SK-N-SH (cell line): ENCODE measurements at regions not wholly inside any gene's neighbourhood (a gene's known extent, or its start where the extent isn't known, plus 50 kb on each side); places are given as distances from the start of the nearest gene placed in this dataset.

Experiments
- CTCF ChIA-PET: fragments of 300-600, 350-600 bp; formaldehyde crosslinking; extraction: SDS; loops from one replicate; lab custom pipeline; 2021; lab: Yijun Ruan, JAX
- POLR2A ChIA-PET: fragments of 350-600 bp; sonication (Branson Sonifier 250); formaldehyde crosslinking; extraction: SDS; loops from one replicate; lab custom pipeline; 2020; ENCODE audit warnings: antibody characterized with exemption, inconsistent platforms; lab: Yijun Ruan, JAX
- DNase-seq: peaks from one replicate; pipeline ENCODE4 v3.0.0; 2012
- H2AFZ ChIP-seq: fragments of 200-600 bp; sonication (generic); 2 replicates; pipeline ENCODE4 v1.8.1; 2016; ENCODE audit warnings: antibody characterized with exemption, mild to moderate bottlenecking, low read depth
- H3F3A ChIP-seq: fragments of 200-600 bp; sonication (generic); replicated peaks from 2 replicates; pipeline ENCODE3; 2016; ENCODE audit warnings: antibody characterized with exemption, mild to moderate bottlenecking; ENCODE audit not compliant: insufficient read depth
- H3K27ac ChIP-seq, 2 experiments: fragments of 200-500 bp in 1 of 2; fragments of 200-600 bp in 1 of 2; sonication (Bioruptor generic) in 1 of 2; sonication (generic), shearing (Covaris generic) in 1 of 2; 2 replicates each; pipeline versions ENCODE4 v1.5.1 to v1.6.1; 2014 to 2016; ENCODE audit warnings: low read depth in 2 of 2, inconsistent platforms in 1 of 2, low read length in 1 of 2, mild to moderate bottlenecking in 1 of 2, mixed read lengths in 1 of 2
- H3K27me3 ChIP-seq: fragments of 200-600 bp; sonication (generic), shearing (Covaris generic); 2 replicates; pipeline ENCODE4 v1.6.1; 2016; ENCODE audit warnings: mixed run types; ENCODE audit not compliant: insufficient read depth
- H3K36me3 ChIP-seq, 2 experiments: fragments of 200-500 bp in 1 of 2; fragments of 200-600 bp in 1 of 2; sonication (Bioruptor generic) in 1 of 2; sonication (generic) in 1 of 2; replicated peaks in 1 of 2; 2 replicates each; pipeline versions ENCODE3 to v1.5.1; 2014 to 2016; ENCODE audit warnings: low read length in 1 of 2, mild to moderate bottlenecking in 1 of 2; ENCODE audit not compliant: insufficient read depth in 2 of 2, control insufficient read depth in 1 of 2
- H3K4me1 ChIP-seq, 2 experiments: fragments of 200-500 bp in 1 of 2; fragments of 200-600 bp in 1 of 2; sonication (Bioruptor generic) in 1 of 2; sonication (generic), shearing (Covaris generic) in 1 of 2; 2 replicates each; pipeline versions ENCODE4 v1.5.1 to v1.6.1; 2014 to 2016; ENCODE audit warnings: low read depth in 1 of 2, low read length in 1 of 2, mixed run types in 1 of 2; ENCODE audit not compliant: insufficient read depth in 2 of 2, control insufficient read depth in 1 of 2
- H3K4me2 ChIP-seq: fragments of 200-600 bp; sonication (generic), shearing (Covaris generic); 2 replicates; pipeline ENCODE4 v1.6.1; 2017; ENCODE audit warnings: mixed run types
- H3K4me3 ChIP-seq, 2 experiments: fragments of 200-500 bp in 1 of 2; fragments of 200-600 bp in 1 of 2; sonication (Bioruptor generic) in 1 of 2; sonication (generic), shearing (Covaris generic) in 1 of 2; 2 replicates each; pipeline versions ENCODE4 v1.5.1 to v1.8.1; 2014 to 2016; ENCODE audit warnings: low read depth in 2 of 2, inconsistent platforms in 1 of 2, low read length in 1 of 2, mild to moderate bottlenecking in 1 of 2, mixed read lengths in 1 of 2, moderate library complexity in 1 of 2
- H3K79me2 ChIP-seq: fragments of 200-600 bp; sonication (generic); 2 replicates; pipeline ENCODE4 v1.8.1; 2017; ENCODE audit warnings: mild to moderate bottlenecking; ENCODE audit not compliant: insufficient read depth
- H3K9ac ChIP-seq: fragments of 200-600 bp; sonication (generic); 2 replicates; pipeline ENCODE4 v1.6.1; 2017; ENCODE audit warnings: mixed run types
- H3K9me2 ChIP-seq: fragments of 200-600 bp; sonication (generic); 2 replicates; pipeline ENCODE4 v1.6.1; 2017; ENCODE audit warnings: mixed run types
- H3K9me3 ChIP-seq: fragments of 200-600 bp; sonication (generic); 2 replicates; pipeline ENCODE4 v1.6.1; 2017; ENCODE audit warnings: mixed run types, mild to moderate bottlenecking, moderate library complexity
- H4K20me1 ChIP-seq: fragments of 200-600 bp; sonication (generic); 2 replicates; pipeline ENCODE4 v1.6.1; 2017; ENCODE audit warnings: mild to moderate bottlenecking, mixed run types; ENCODE audit not compliant: insufficient read depth
- CHD2 ChIP-seq: fragments of 150-350 bp; IDR thresholded peaks from 2 replicates; pipeline ENCODE4 v1.6.1; 2018; ENCODE audit warnings: low read length; ENCODE audit not compliant: partially characterized antibody
- EP300 ChIP-seq, 2 experiments: IDR thresholded peaks; 2 replicates each; pipeline versions ENCODE4 v1.4.0 to v1.6.1; 2012; ENCODE audit warnings: borderline replicate concordance in 1 of 2, low read depth in 1 of 2, low read length in 1 of 2
- EZH2phosphoT487 ChIP-seq: fragments of 200-600 bp; sonication (generic); IDR thresholded peaks from 2 replicates; pipeline ENCODE4 v1.6.1; 2017; ENCODE audit warnings: low read depth, mixed run types, mild to moderate bottlenecking, antibody characterized with exemption, moderate library complexity, borderline replicate concordance
- FOSL2 ChIP-seq: IDR thresholded peaks from 2 replicates; pipeline ENCODE4 v1.4.0; 2012; ENCODE audit warnings: low read depth, mild to moderate bottlenecking, moderate library complexity, borderline replicate concordance
- FOXJ3 ChIP-seq: sonication (generic); formaldehyde crosslinking; IDR thresholded peaks from 2 replicates; pipeline ENCODE4 v1.5.1; 2020; ENCODE audit warnings: mild to moderate bottlenecking, missing genetic modification reagents
- GABPA ChIP-seq: IDR thresholded peaks from 2 replicates; pipeline ENCODE4 v1.4.0; 2012; ENCODE audit warnings: low read depth, mild to moderate bottlenecking
- JUND ChIP-seq: IDR thresholded peaks from 2 replicates; pipeline ENCODE4 v1.4.0; 2012
- MXI1 ChIP-seq: IDR thresholded peaks from 2 replicates; pipeline ENCODE4 v1.6.1; 2012; ENCODE audit warnings: mild to moderate bottlenecking, low read depth, low read length, improper control_type of control experiment
- NFIC ChIP-seq: IDR thresholded peaks from 2 replicates; pipeline ENCODE4 v1.4.0; 2012; ENCODE audit warnings: borderline replicate concordance
- PBX3 ChIP-seq: IDR thresholded peaks from 2 replicates; pipeline ENCODE4; 2012
- RAD21 ChIP-seq: IDR thresholded peaks from 2 replicates; pipeline ENCODE4 v1.6.1; 2012; ENCODE audit warnings: mild to moderate bottlenecking, low read length
- REST ChIP-seq: IDR thresholded peaks from 2 replicates; pipeline ENCODE4 v1.6.1; 2012; ENCODE audit warnings: mild to moderate bottlenecking, low read depth, low read length, moderate library complexity
- RFX5 ChIP-seq: IDR thresholded peaks from 2 replicates; pipeline ENCODE4 v1.6.1; 2012; ENCODE audit warnings: mild to moderate bottlenecking, improper control_type of control experiment, low read length
- TCF12 ChIP-seq: IDR thresholded peaks from 2 replicates; pipeline ENCODE4 v1.4.0; 2012
- USF2 ChIP-seq: fragments of 150-350 bp; IDR thresholded peaks from 2 replicates; pipeline ENCODE4 v1.6.1; 2017; ENCODE audit warnings: antibody characterized with exemption, low read length, low read depth, borderline replicate concordance
- YY1 ChIP-seq: IDR thresholded peaks from 2 replicates; pipeline ENCODE4 v1.4.0; 2012; ENCODE audit warnings: low read depth, mild to moderate bottlenecking
- WGBS: methylation state at CpG from one replicate; pipeline ENCODE4 v1.1.6; 2017; ENCODE audit warnings: low lambda C conversion rate; 5-methylcytosine and 5-hydroxymethylcytosine counted together

GRCh38 chr12:63308671-63309070 is 157.7 kb upstream of the AVPR1A start:
- no peaks in the 10 kb centered on the region for H3K36me3 ChIP-seq
- H3K4me1 ChIP-seq, result no peaks in the 10 kb centered on the region
- no peaks in the 10 kb centered on the region for H3K79me2 ChIP-seq
- H3K9me3 ChIP-seq, result no peaks in the 10 kb centered on the region
- no peak for TF ChIP-seq EP300 (IDR thresholded peaks at IDR 0.05; ENCODE audit: borderline replicate concordance in 1 of 2, low read depth in 1 of 2, low read length in 1 of 2)
- no peak for TF ChIP-seq GABPA
- no peak for TF ChIP-seq FOXJ3 (CRISPR knock-in tag)
- no peak for TF ChIP-seq FOSL2
- no peak for TF ChIP-seq USF2
- TF ChIP-seq CHD2, result no peak
- TF ChIP-seq RAD21, result no peak
- TF ChIP-seq TCF12, result no peak
- TF ChIP-seq NFIC, result no peak
- TF ChIP-seq PBX3, result no peak
- no peak for TF ChIP-seq EZH2phosphoT487
- TF ChIP-seq YY1, result no peak
- TF ChIP-seq RFX5, result no peak
- TF ChIP-seq REST, result no peak
- no peak for TF ChIP-seq MXI1
- no peak for TF ChIP-seq JUND
- TF ChIP-seq, all 33 proteins: peak for 0
- Histone ChIP-seq H3F3A (no peaks in the 10 kb centered on the region), H3K9ac (no peak overlapping the region), H3K27me3 (no peaks in the 10 kb centered on the region; the same call in 1 of the 2 replicates), H3K4me3 (no peak overlapping the region), H3K4me2 (no peak overlapping the region), H3K27ac (no peak overlapping the region), H2AFZ (no peak overlapping the region), H3K9me2 (no peaks in the 10 kb centered on the region), H4K20me1 (no peaks in the 10 kb centered on the region)
- WGBS, result 4% methylated on average over 3 of the region's 3 CpGs
- CTCF ChIA-PET, result no interaction called here
- no peak for DNase-seq
- POLR2A ChIA-PET, result no interaction called here
